ENCODE measurements at regions not wholly inside any gene's neighbourhood (a gene's known extent, or its start where the extent isn't known, plus 50 kb on each side); places are given as distances from the start of the nearest gene placed in this dataset.
"Not testable (repeated sequence)": the region's sequence is repeated elsewhere in the genome, so short reads cannot be mapped to it uniquely, and the experiment has no call there.

DNA sequence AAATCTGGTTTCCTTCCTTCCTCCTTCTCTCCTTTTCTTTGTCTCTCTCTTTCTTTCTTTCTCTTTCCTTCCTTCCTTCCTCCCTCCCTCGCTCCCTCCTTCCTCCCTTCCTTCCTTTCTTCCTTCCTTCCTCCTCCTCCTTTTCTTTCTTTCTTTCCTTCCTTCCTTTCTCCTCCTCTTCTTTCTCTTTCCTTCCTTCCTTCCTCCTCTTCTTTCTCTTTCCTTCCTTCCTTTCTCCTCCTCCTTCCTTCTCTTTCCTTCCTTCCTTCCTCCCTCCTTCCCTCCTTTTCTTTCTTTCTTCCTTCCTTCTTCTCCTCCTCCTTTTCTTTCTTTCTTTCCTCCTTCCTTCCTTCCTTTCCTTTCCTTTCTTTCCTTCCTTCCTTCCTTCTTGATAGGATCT lies 61.2 kb downstream of the VIP start:
- DNase-seq (ENCODE audit: low read depth, low spot score): no peak

DNA sequence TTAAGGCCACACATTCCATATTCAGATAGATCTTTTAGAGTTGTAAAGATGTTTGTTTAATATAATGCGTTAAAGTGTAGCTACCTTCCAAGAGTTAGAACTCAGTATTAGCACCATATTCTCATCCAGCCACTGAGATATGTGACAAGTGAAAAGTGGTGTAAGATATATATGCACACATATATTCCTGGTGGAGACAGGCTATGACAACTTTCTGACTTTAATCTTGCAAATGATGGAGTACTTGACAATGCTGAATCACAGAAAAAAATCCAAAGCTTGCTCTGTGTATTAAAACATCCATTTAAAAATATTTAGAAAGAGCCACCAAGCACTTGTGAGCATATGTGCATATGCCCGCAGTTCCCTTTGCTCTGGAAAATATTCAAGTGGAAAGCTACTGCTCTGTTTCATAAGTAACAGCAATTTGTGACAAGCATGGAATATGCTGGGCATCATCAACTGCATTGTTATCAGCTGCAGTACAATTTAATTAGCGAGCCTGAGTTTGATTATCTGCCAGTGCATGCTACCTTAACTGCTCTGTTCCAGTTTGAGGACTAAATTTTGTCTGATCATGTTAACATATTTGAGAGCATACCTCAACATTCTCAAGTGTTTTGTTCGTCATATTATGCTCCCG lies 64.8 kb downstream of the VIP start:
- DNase-seq (ENCODE audit: low read depth, low spot score): no peak

DNA sequence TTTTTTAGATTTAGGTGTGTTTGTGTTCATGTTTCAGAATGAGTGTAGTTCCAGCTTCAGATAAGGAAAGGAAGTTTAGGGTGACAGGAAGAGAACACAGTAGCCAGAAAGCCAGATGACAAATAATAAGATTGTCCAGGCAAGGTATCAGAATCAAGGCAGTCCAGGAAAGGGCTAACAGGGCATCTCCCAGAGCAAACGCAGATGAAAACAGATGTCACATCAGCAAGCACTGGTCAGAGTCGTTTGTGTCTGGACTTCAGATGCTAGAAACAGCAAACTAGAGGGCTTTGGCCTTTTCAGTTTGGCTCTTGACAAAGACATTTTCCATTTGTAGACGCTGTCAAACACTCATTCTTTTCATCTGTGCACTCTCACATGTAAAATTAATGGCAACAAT lies 65.5 kb downstream of the VIP start:
- no peak for DNase-seq (ENCODE audit: low read depth, low spot score)

DNA sequence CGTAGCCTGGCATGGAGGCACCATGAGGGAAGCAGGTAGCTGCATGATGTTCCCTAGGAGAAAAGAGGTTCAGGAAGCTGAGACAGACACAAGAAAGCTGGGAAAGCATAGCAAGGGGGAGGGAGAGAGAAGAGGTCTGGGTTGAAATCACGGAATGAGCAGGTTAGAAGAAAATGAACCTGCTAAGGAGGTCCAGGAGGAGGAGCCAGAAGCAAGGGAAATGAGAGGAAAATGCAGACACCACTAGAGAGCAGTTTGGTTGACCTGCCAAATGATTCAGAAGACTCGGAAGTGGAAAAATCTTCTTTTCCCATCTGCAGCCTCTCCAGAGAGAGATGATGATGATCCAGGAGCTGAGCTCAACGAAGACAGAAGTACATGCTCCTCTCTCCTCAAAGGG lies 70.9 kb downstream of the VIP start:
- DNase-seq (ENCODE audit: low read depth, low spot score): peak; percentile 21

DNA sequence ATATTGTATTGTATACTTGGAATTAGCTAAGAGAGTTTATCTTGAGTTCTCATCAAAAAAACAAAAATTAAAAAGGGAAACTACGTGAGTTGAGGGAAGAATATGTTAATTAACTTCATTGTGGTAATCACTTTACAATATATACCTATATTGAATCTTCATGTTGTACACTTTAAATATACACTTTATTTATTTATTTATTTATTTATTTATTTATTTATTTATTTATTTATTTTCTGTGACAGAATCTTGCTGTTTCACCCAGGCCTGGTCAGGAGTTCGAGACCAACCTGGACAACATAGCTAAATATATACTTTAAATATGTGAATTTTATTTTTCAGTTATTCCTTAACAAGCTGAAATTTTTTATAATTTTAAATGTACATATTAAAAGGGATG lies 74.1 kb downstream of the VIP start:
- no peak for DNase-seq (ENCODE audit: low read depth, low spot score)

DNA sequence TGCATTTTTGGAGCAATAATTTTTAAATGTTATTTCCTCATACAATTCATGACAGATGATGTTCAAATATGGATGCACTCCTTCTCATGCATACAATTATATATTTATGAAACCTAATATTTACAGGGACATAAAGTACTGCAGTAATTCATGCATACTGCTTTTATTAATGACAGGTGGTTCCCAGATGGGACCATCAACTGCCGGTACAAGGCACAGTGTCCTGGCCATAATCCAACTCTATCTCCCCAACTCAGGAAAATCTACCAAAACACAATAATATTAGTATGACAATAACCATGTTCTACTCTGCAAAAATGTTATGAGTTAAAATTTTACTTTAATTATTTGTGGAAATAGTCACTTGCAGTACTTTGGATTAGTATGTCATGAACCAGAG lies 77.8 kb downstream of the VIP start:
- no peak for DNase-seq (ENCODE audit: low read depth, low spot score)

DNA sequence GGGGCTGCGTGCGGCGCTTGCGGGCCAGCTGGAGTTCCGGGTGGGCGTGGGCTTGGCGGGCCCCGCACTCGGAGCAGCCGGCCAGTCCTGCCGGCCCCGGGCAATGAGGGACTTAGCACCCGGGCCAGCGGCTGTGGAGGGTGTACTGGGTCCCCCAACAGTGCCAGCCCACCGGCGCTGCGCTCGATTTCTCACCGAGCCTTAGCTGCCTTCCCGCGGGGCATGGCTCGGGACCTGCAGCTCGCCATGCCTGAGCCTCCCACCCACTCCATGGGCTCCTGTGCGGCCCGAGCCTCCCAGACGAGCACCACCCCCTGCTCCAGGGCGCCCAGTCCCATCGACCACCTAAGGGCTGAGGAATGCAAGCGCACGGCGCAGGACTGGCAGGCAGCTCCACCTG lies 83.8 kb downstream of the VIP start:
- DNase-seq (ENCODE audit: low read depth, low spot score): not testable (repeated sequence)

DNA sequence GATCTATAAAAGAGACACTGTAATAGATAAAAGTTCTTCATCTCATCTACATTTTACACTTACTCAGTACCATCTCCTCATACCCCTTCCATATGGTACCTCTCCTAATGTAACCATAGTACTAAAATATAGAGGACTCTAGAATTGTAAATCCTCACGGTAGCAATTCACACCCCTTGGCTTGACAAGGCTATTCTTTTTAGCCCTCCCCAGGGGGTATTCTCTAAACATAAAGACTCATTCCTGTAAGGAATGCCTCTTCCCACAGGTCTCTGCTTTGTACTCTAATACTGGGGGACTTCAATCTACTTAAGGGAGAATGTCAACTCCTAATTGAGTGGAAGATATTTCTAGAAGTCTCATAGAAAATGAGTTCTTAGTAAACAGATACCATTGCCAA lies 85.9 kb downstream of the VIP start:
- DNase-seq (ENCODE audit: low read depth, low spot score): peak; percentile 6

DNA sequence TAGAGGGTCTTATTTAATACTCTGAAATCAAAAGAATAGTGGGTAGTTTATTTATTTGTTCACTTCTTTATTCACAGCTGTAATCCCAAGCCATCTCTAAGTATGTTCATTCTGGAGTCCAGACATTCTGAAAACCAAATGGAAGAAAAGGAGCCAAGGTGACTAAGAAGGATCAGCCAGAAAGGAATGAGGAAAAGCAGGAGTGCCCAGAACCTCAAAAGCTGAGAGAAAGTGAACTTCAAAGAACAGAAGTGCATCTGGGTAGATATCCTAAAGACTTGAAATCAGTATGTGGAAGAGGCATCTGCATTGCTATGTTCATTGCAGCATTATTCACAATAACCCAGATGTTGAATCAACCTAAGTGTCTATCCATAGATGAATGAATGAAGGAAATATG lies 94.8 kb downstream of the VIP start:
- DNase-seq (ENCODE audit: low read depth, low spot score): no peak

DNA sequence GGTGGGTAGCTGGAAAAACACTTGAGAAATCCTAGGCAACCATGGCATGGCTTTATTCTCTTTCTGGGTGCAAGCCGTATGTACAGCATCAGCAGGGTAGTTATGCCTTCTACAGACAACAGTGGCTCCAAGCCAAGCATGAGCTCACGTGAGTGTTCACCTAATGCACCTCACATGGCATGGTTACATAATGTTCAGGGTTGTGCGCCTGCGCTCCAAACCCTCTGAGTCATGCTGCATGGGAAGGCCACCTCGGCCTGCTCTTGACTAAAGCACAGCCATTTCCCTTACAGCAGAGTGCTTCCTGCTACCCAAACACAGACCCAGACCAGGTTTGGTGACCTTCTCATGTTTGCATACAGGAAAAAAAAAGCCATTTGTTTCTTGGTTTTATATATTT lies 96.2 kb downstream of the VIP start:
- peak; percentile 10 for DNase-seq (ENCODE audit: low read depth, low spot score)

DNA sequence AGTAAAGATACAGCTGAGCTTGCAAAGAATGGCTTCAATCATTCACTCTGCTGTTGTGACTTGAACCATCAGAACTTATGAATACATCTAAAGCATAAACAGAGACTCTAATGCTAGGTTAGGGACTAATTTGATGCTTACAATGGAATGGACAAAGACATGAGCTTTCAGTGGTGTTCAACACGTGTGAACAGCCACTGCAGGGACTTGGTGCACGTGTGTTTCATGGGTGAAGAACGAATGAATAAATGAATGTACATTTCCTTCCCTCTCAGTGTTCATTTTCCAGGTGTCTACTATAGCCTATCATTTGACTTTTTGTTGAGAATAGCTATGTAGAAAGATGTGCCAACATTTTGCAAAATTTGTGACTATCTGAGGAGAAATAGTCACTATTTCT lies 98.3 kb downstream of the VIP start:
- no peak for DNase-seq (ENCODE audit: low read depth, low spot score)

DNA sequence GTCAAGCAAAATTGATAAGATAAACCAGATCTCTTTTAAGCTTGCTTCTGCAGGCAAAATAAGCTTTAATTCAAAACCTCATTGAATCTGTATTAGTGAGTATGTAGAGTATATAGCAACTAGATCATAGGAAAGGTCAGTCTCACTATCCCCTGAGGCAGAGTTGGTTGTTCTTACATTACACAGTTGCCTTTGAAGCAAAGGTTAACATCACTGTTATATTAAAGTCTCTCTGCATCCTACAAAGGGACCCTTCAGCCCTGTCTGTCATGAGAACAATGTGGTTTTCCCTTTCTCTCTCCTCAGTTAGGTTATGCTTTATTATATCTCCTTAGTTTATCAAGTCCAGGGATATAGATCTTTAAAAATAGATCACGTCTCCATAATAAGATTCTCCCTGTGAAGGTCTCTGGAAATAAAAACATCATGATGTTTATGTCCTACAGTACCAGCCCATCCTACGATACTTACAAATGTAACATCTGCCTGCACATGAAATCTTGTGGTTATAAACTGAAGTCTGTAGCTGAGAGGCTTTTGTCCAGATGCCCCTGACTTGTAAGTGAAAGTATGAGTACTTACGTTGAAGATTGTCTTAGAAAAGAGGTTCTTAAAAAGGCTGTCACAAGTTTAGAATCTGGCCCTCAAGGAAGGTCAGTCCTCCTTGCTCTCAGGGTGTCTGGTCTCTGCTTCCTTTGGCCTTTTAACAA lies 103.6 kb downstream of the VIP start:
- DNase-seq (ENCODE audit: low read depth, low spot score): no peak

DNA sequence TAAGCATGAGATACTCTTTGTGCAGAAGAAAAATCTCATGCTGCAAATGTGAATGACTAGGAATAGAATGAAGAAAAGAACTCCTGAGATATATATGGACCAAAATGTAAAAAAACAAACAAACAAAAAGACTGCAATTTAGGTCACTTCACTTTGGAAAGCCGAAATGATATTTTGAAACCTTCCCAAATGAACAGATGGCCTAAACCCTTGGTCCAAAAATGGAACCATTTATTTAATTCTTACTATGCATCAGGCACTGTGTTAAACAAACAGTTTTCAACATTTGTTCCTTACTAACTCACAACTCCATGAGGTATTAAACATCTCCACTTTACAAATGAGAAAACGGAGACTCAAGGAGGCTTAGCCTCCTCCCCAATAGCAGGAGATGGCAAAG lies 107.5 kb downstream of the VIP start:
- no peak for DNase-seq (ENCODE audit: low read depth, low spot score)

DNA sequence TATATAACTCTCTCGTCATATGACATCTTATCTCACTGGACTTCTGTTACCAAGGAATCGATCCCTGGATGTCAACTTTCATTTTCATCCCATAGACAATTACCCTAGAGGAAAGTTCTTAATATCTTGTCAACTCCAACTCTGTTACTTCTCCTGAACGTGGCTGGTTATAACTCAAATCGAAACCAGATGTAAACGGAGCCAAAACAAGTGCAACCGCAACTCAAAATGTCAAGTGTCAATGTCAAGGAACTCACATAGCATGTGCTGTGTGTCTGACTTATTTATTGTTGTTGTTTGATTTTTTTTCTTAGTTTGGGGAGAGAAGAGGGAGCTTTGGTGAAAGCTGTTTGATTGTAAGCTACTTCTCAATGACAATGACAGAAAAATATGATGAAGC lies 108.6 kb downstream of the VIP start:
- DNase-seq (ENCODE audit: low read depth, low spot score): no peak

DNA sequence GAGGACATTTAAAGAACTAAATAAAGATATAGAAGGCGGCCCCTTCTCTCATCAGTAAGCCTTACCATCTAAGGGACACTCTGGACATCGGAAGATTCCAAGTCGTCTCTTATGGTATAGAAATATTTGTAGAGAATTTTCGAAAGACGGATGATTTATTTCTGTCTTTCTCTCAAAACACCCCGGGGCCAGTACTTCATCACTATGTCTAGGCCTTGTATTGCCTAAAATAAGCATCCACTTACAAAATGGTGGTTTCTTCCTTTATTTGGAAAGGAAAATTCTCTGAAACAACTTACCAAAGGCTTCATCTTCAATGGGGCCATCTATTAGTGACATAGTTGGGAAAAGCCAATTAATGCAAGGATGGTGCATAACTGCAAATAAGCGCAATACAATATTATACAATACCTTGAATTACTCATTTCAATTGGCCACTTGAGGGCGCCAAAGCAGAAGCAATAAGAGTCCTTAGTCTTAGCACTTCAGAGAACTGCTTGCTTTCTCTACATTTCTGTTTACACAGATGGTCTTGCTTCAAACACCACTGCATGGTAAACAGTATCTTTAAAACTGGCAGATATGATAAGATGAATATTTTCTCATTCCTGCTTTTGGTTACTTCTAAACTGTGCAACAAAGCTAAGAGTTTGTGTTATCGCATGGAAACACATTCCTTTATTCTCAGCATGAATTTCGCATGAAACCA lies 113.2 kb downstream of the VIP start:
- peak; percentile 16 for DNase-seq (ENCODE audit: low read depth, low spot score)

DNA sequence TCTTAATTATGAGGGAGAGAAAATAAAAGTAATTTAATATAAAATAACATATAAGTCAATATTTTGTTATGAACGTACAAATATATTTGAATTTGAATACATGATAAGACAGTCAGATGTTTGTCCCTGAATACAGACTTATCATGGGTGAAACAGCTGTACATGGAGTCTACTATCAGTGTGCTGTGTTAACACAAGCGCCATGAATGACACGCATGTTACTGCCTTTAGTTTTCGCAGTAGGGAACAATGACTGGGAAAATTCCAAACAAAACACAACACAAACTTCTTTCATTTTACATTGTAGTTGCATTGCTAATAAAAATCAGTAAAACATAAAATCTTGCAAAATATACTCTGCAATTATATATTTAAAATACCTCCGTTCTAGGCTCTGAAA lies 108.6 kb downstream of the FBXO5 start:
- no peak for DNase-seq (ENCODE audit: low read depth, low spot score)

DNA sequence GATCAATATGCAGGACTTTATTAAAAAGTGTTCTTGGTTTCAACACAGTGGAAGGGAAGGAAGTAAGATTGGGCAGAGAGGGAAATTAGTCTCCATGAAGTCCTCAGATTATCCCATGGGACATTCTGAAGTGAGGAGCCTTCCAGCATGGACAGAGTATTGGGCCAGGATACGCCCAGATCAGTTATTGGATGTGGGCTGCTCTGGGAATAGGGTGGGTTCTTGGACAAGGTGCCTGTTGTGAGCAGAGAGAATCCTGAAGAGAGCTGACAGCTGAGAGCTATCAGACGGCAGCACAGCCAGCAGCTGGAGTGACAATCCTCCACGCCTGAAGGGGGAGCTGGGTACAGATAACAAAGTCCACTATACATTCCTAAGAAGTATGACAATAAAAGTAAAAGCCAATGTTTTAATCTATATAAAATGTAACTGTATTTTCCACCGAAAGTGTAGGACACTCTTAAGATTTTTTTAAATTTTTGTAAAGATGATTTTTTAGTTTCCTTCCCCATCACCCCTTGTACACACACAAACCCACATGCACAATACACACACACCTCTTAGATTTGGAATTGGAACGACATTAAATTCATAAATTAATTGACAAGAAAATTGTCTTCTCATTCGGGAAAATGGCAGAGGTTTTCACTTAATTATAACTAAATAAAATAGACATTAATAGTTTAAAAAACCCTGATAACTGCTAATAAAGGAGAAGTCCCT lies 107.8 kb downstream of the FBXO5 start:
- no peak for DNase-seq (ENCODE audit: low read depth, low spot score)

DNA sequence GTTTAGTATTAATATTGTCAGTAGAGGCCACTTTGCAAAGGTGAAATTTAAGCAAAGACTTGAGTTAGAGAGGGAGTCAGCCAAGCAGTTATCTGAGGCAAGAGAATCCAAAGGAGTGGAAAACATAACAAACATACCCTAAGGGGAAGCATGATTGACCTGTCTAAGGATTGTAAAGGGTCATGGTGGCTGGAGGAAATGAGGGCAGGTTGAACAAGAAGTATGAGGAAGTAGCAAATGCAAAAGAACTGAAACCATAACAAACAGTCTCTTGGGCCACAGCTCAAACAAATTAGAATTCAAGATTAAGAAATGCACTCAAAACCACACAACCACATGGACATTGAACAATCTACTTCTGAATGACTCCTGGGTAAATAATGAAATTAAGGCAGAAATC lies 103.2 kb downstream of the FBXO5 start:
- DNase-seq (ENCODE audit: low read depth, low spot score): peak; percentile 4

DNA sequence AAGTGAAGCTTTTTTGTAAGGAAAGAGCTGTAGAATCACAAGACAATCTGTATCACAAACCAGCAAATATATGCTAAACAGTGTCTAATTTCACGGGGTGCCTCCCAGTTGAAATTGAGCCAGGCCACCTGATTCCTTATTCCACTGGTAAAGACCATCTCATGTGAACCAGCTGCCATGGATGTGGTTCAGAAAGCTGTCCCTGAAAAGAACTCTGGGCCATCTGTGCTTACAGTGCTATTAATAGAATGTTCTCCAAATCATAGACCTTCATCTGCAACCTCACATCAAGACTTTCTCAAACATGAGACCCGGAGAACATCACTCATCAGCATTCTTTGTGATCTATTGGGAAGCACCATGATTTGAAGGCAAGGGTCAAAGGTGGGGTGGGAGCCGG lies 89.7 kb downstream of the FBXO5 start:
- DNase-seq (ENCODE audit: low read depth, low spot score): no peak

DNA sequence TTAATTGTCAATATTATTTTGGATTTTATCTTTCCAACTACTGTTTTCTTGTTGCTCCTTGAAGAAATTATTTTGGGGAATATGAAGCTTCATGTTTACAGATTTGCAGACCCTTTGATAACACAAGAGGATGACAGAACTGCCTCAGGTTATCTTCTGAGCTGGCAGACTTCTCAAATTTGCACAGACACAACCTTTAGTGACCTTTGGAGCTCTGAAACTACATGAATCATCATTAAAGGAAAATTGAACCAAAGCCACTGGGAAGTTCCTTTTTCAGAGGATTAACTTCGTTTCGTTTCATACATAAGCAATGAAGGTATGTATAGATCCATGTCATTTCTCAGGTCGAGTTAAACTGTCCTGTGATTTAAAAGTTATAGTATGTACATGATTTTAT lies 85.9 kb downstream of the FBXO5 start:
- DNase-seq (ENCODE audit: low read depth, low spot score): no peak

DNA sequence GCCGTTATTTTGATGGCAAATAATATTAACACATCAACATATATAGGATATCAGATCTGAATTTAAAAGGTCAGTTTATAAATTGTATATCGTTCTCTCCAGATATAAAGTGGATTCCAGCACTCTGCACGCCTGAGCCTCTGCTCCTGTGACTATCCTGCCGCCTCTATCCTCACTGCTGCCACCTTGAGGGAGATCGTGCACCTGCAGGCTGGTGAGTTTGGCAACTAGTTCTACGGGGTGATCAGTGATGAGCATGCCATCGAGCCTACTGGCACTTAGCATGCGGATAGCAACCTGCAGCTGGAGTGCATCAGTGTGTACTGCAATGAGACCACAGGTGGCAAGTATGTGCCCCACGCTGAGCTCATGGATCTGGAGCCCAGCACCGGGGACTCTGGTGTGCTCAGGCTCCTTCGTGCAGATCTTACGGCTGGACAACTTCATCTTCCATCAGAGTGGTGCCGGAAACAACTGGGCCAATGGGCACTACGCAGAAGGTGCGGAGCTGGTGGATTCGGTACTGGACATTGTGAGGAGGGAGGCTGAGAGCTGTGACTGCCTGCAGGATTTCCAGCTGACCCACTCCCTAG lies 84.9 kb downstream of the FBXO5 start:
- peak; percentile 87 for DNase-seq (ENCODE audit: low read depth, low spot score)

DNA sequence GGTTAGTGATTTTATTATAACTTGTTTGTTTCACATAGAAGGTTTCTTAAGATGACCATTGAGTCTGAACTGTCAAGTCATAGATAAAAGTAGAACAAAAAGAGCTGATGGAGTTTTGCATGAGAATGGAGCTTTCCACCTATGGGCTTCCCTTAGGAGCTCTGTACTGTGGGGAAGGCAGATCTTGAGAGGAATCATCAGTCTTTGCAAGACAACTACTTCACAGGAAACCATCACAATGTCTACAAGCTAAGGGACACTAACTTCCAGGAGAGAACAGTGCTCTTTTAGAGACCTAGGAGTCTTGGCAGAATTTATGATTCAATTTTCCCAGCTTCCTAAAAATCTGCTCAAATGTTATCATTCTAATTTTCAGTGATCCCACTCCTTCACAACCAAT lies 78.2 kb downstream of the FBXO5 start:
- peak; percentile 4 for DNase-seq (ENCODE audit: low read depth, low spot score)

All from ELF-1 (cell line).